Kidney epithelial cell (primary cell): ENCODE measurements at regions not wholly inside any gene's neighbourhood (a gene's known extent, or its start where the extent isn't known, plus 50 kb on each side); places are given as distances from the start of the nearest gene placed in this dataset.

Source experiments
- DNase-seq: peaks from one replicate; pipeline ENCODE4 v3.0.0-alpha.2; 2010; ENCODE audit warnings: low read depth
- H3K27me3 ChIP-seq: 2 replicates; pipeline ENCODE4 v1.6.0; 2011; ENCODE audit warnings: low read length; ENCODE audit not compliant: control insufficient read depth, insufficient read depth
- H3K36me3 ChIP-seq: 2 replicates; pipeline ENCODE4 v1.5.1; 2011; ENCODE audit warnings: low read length; ENCODE audit not compliant: control insufficient read depth, insufficient read depth
- H3K4me3 ChIP-seq: 2 replicates; pipeline ENCODE4 v1.5.1; 2011; ENCODE audit warnings: low read depth, mild to moderate bottlenecking, control low read depth, low read length
- TF ChIP-seq, protein P1 (sequence below): IDR thresholded peaks from 2 replicates; pipeline ENCODE4 v1.5.1; 2011; ENCODE audit warnings: mild to moderate bottlenecking, moderate library complexity, low read length, control low read depth, inconsistent platforms; ENCODE audit not compliant: insufficient read depth, poor library complexity, severe bottlenecking

DNA sequence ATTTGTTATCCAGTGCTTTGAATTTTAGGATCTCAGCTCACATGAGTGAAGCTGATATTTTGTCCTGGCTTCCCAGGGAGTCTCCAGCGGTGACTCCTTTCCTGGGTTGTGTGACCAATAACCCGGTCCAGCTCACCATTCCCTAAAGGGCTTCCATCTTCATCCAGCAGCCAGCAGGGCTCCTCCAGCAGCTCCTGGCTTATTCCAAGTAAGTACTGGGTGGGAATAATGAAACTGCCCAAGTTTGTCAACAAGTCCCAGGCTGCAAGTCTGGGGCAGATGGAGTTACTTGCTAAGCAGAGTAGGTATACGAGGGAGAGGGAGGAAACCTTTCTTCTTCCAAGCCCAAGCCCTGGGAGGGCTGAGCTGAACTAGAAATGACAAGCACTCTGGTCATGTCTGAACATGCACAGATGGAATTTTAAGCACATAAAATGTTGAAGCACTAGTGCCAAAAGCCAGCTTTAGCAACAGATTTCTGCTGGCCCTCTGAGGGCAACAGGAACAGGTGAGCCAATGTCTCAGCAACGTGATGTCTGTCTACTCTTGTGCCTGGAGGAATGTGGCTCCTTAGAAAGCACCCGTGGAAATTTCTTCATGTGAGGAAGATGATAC, 153.7 kb upstream of the DAPK1 start:
- Histone ChIP-seq H3K36me3 (no peaks in the 10 kb centered on the region), H3K4me3 (no peak overlapping the region), H3K27me3 (no peaks in the 10 kb centered on the region)
- TF ChIP-seq, protein P1, sequence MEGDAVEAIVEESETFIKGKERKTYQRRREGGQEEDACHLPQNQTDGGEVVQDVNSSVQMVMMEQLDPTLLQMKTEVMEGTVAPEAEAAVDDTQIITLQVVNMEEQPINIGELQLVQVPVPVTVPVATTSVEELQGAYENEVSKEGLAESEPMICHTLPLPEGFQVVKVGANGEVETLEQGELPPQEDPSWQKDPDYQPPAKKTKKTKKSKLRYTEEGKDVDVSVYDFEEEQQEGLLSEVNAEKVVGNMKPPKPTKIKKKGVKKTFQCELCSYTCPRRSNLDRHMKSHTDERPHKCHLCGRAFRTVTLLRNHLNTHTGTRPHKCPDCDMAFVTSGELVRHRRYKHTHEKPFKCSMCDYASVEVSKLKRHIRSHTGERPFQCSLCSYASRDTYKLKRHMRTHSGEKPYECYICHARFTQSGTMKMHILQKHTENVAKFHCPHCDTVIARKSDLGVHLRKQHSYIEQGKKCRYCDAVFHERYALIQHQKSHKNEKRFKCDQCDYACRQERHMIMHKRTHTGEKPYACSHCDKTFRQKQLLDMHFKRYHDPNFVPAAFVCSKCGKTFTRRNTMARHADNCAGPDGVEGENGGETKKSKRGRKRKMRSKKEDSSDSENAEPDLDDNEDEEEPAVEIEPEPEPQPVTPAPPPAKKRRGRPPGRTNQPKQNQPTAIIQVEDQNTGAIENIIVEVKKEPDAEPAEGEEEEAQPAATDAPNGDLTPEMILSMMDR, result no peak
- DNase-seq, result no peak

DNA sequence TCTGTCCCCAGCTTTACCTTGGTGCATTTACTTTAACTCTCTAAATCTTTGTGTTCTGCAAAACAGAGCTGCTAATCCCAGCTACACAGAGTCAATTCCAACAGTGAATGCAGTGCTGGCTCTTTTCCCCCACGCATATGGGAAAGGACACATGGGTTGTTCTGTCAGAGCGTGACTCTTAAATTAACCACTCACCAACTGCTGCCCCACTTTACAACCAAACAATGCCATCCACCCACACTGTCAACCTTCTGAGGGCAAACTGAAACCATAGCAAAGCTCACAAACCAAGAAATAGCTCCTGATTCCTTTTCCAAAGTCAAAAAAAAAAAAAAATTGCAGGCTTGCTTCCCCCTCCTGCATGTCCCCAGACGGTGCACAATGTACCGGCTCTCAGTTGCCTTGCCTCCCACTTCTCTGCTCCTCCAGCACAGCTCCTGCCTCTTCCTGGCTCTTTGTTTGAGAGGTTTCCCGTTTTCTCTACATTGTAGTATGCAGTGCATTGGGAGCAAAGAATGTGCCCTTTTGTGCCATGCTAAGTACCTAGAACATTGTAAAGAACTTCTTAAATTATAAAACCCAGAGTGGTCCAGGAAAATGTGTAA, 151.5 kb upstream of the DAPK1 start:
- TF ChIP-seq, protein P1, result no peak
- H3K4me3 ChIP-seq, result no peak overlapping the region
- no peak for DNase-seq
- H3K36me3 ChIP-seq, result no peaks in the 10 kb centered on the region
- no peaks in the 10 kb centered on the region for H3K27me3 ChIP-seq

DNA sequence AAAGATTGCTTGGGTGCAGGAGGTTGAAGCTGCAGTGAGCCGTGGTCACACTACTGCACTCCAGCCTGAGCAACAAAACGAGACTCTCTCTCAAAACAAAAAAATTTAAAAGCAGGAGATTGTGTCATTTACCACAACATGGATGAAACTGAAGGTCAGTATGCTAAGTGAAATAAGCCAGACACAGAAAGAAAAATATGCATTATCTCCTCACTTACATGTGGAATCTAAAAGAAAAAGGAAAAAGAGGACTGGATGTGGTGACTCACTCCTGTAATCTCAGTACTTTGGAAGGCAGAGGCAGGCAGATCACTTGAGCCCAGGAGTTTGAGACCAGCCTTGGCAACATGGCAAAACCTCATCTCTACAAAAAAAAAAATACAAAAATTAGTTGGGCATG, 146.8 kb upstream of the DAPK1 start:
- DNase-seq, result no peak
- Histone ChIP-seq H3K36me3 (no peaks in the 10 kb centered on the region), H3K27me3 (no peaks in the 10 kb centered on the region), H3K4me3 (no peak overlapping the region)
- TF ChIP-seq, protein P1, result no peak

DNA sequence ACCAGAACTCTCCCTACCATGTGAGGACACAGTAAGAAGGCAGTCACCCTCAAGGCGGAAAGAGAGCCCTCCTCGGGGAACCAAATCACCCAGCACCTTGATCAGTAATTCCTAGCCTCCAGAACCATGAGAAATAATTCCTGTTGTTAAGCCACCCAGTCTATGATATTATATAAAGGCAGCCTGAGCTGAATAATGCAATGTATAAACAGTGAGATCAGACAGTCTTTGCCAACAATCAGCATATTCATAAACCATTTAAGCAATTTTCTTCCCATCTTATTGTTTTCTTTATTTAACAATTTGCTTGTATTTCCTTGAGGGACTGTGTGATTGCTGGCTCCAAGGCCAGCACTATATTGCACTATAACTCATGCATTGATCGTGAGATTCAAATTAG, 144.4 kb upstream of the DAPK1 start:
- no peaks in the 10 kb centered on the region for H3K27me3 ChIP-seq

GRCh38 chr9:87354147-87354546, 143.5 kb upstream of the DAPK1 start:
- no peaks in the 10 kb centered on the region for H3K27me3 ChIP-seq
- no peak overlapping the region for H3K4me3 ChIP-seq
- no peaks in the 10 kb centered on the region for H3K36me3 ChIP-seq
- DNase-seq, result no peak
- TF ChIP-seq, protein P1, result no peak

More for the DNA sequence above, 144.4 kb upstream of the DAPK1 start:
- Histone ChIP-seq H3K4me3 (no peak overlapping the region), H3K36me3 (no peaks in the 10 kb centered on the region)
- TF ChIP-seq, protein P1, result no peak
- DNase-seq, result no peak

DNA sequence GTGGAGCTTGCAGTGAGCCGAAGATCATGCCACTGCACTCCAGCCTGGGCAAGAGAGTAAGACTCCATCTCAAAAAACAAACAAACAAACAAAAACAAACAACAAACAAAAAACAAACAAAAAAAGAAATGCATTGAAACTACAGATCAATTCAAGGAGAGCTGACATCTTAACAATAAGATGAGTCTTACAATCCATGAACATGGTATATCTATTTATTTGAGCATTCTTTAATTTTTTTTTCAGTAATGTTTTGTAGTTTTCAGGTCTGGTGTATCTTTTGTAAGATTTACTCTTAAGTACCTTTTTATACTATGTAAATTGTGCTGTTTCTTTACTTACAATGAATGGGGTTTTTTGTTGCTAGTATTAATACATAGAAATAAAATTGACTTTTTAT, 140.1 kb upstream of the DAPK1 start:
- TF ChIP-seq, protein P1, result no peak
- Histone ChIP-seq H3K36me3 (no peaks in the 10 kb centered on the region), H3K27me3 (no peaks in the 10 kb centered on the region), H3K4me3 (no peak overlapping the region)
- DNase-seq, result no peak
